Ectodermal cell (in vitro differentiated cells): ENCODE measurements at regions not wholly inside any gene's neighbourhood (a gene's known extent, or its start where the extent isn't known, plus 50 kb on each side); places are given as distances from the start of the nearest gene placed in this dataset.
"Not testable (repeated sequence)": the region's sequence is repeated elsewhere in the genome, so short reads cannot be mapped to it uniquely, and the experiment has no call there.

Experiments used
- H3K27ac ChIP-seq: 2 replicates; pipeline ENCODE4 v1.7.0; 2013; ENCODE audit warnings: mild to moderate bottlenecking, low read depth, low read length; ENCODE audit not compliant: insufficient read depth, poor library complexity, severe bottlenecking
- H3K27me3 ChIP-seq: 2 replicates; pipeline ENCODE4 v1.7.0; 2013; ENCODE audit warnings: mild to moderate bottlenecking, low read length; ENCODE audit not compliant: insufficient read depth, control insufficient read depth, poor library complexity, severe bottlenecking
- H3K36me3 ChIP-seq: one replicate; pipeline ENCODE4 v1.7.0; 2013; ENCODE audit warnings: low read length; ENCODE audit not compliant: control insufficient read depth, insufficient read depth
- H3K4me1 ChIP-seq: one replicate; pipeline ENCODE4 v1.7.0; 2013; ENCODE audit warnings: low read length; ENCODE audit not compliant: control insufficient read depth, insufficient read depth
- H3K4me3 ChIP-seq: 2 replicates; pipeline ENCODE4 v1.7.0; 2013; ENCODE audit warnings: low read depth, low read length, control low read depth; ENCODE audit not compliant: insufficient read depth
- H3K9me3 ChIP-seq: 2 replicates; pipeline ENCODE4 v1.7.0; 2013; ENCODE audit warnings: mild to moderate bottlenecking, low read length, moderate library complexity; ENCODE audit not compliant: control insufficient read depth
- WGBS, 2 experiments: methylation state at CpG; one replicate each; pipeline ENCODE4 v1.1.7; 2013; ENCODE audit warnings: missing lambda C conversion rate in 2 of 2; 5-methylcytosine and 5-hydroxymethylcytosine counted together

GRCh38 chr5:91816681-91817080 is 433.6 kb upstream of the ARRDC3 start:
- Histone ChIP-seq H3K4me3 (no peak overlapping the region), H3K27me3 (no peaks in the 10 kb centered on the region), H3K36me3 (no peaks in the 10 kb centered on the region), H3K27ac (no peak overlapping the region), H3K4me1 (no peaks in the 10 kb centered on the region), H3K9me3 (no peaks in the 10 kb centered on the region)
- WGBS, 2 experiments: no CpG with 5 or more reads among the region's 1 CpG

GRCh38 chr5:91797576-91797975 is 414.5 kb upstream of the ARRDC3 start:
- no peaks in the 10 kb centered on the region for H3K4me1 ChIP-seq
- H3K27me3 ChIP-seq: no peaks in the 10 kb centered on the region
- no peaks in the 10 kb centered on the region for H3K9me3 ChIP-seq
- WGBS, 2 experiments: 80 to 85% methylated on average over 2 of the region's 2 CpGs
- H3K27ac ChIP-seq: no peak overlapping the region
- no peak overlapping the region for H3K4me3 ChIP-seq
- no peaks in the 10 kb centered on the region for H3K36me3 ChIP-seq

GRCh38 chr5:91794856-91795548 is 411.9 kb upstream of the ARRDC3 start:
- no peaks in the 10 kb centered on the region for H3K36me3 ChIP-seq
- H3K27ac ChIP-seq: no peak overlapping the region
- no peaks in the 10 kb centered on the region for H3K4me1 ChIP-seq
- H3K27me3 ChIP-seq: no peaks in the 10 kb centered on the region
- 97 to 98% methylated on average over 3 to 4 of the region's 4 CpGs for WGBS, 2 experiments
- no peak overlapping the region for H3K4me3 ChIP-seq
- no peaks in the 10 kb centered on the region for H3K9me3 ChIP-seq

- H3K36me3 ChIP-seq: no peaks in the 10 kb centered on the region
- H3K4me3 ChIP-seq: no peak overlapping the region
- H3K27ac ChIP-seq: no peak overlapping the region
- no peaks in the 10 kb centered on the region for H3K9me3 ChIP-seq
- H3K27me3 ChIP-seq: no peaks in the 10 kb centered on the region
- H3K4me1 ChIP-seq: no peaks in the 10 kb centered on the region
- no CpG with 5 or more reads among the region's 2 CpGs for WGBS, 2 experiments
Observed at GRCh38 chr5:91794455-91794854, 411.3 kb upstream of the ARRDC3 start.

GRCh38 chr5:91787718-91788117 is 404.6 kb upstream of the ARRDC3 start:
- H3K36me3 ChIP-seq: no peaks in the 10 kb centered on the region
- no peak overlapping the region for H3K27ac ChIP-seq
- H3K9me3 ChIP-seq: no peaks in the 10 kb centered on the region
- H3K4me3 ChIP-seq: no peak overlapping the region
- WGBS, 2 experiments: 85 to 94% methylated on average over 1 of the region's 1 CpG
- H3K27me3 ChIP-seq: no peaks in the 10 kb centered on the region
- H3K4me1 ChIP-seq: no peaks in the 10 kb centered on the region

GRCh38 chr5:91777671-91778070 is 394.6 kb upstream of the ARRDC3 start:
- H3K27me3 ChIP-seq: no peaks in the 10 kb centered on the region

GRCh38 chr5:91776249-91776648 is 393.1 kb upstream of the ARRDC3 start:
- 100% methylated on average over 1 of the region's 2 CpGs; no CpG with 5 or more reads in 1 of the 2 experiments for WGBS, 2 experiments
- Histone ChIP-seq H3K4me3 (no peak overlapping the region), H3K27ac (no peak overlapping the region), H3K9me3 (no peaks in the 10 kb centered on the region), H3K36me3 (no peaks in the 10 kb centered on the region), H3K4me1 (no peaks in the 10 kb centered on the region), H3K27me3 (no peaks in the 10 kb centered on the region)

More at GRCh38 chr5:91777671-91778070, 394.6 kb upstream of the ARRDC3 start:
- Histone ChIP-seq H3K27ac (no peak overlapping the region), H3K4me1 (no peaks in the 10 kb centered on the region), H3K9me3 (no peaks in the 10 kb centered on the region), H3K36me3 (no peaks in the 10 kb centered on the region), H3K4me3 (no peak overlapping the region)
- WGBS, 2 experiments: 91 to 94% methylated on average over 1 to 2 of the region's 2 CpGs

- Histone ChIP-seq H3K9me3 (no peaks in the 10 kb centered on the region), H3K36me3 (no peaks in the 10 kb centered on the region), H3K27ac (no peak overlapping the region), H3K4me3 (no peak overlapping the region), H3K27me3 (no peaks in the 10 kb centered on the region), H3K4me1 (no peaks in the 10 kb centered on the region)
- 92 to 100% methylated on average over 1 of the region's 2 CpGs for WGBS, 2 experiments
Observed at GRCh38 chr5:91770400-91770799, 387.3 kb upstream of the ARRDC3 start.

- not testable (repeated sequence) for H3K27me3 ChIP-seq, H3K4me1 ChIP-seq, H3K9me3 ChIP-seq, H3K36me3 ChIP-seq, H3K27ac ChIP-seq, H3K4me3 ChIP-seq
- 88 to 92% methylated on average over 3 of the region's 4 CpGs for WGBS, 2 experiments
Observed at GRCh38 chr5:91757383-91757782, 374.3 kb upstream of the ARRDC3 start.

GRCh38 chr5:91754990-91755389 is 371.9 kb upstream of the ARRDC3 start:
- H3K9me3 ChIP-seq: no peaks in the 10 kb centered on the region
- H3K27ac ChIP-seq: no peak overlapping the region
- WGBS, 2 experiments: no CpG with 5 or more reads among the region's 1 CpG
- no peaks in the 10 kb centered on the region for H3K36me3 ChIP-seq
- H3K4me3 ChIP-seq: no peak overlapping the region
- no peaks in the 10 kb centered on the region for H3K27me3 ChIP-seq
- no peaks in the 10 kb centered on the region for H3K4me1 ChIP-seq

GRCh38 chr5:91744470-91744869 is 361.4 kb upstream of the ARRDC3 start:
- WGBS, 2 experiments: 51 to 58% methylated on average over 5 of the region's 5 CpGs
- not testable (repeated sequence) for H3K9me3 ChIP-seq, H3K4me3 ChIP-seq, H3K36me3 ChIP-seq, H3K27me3 ChIP-seq, H3K27ac ChIP-seq
- peaks cover 11% of the 10 kb centered on the region for H3K4me1 ChIP-seq
